Osteoblast (primary cell): ENCODE measurements at regions not wholly inside any gene's neighbourhood (a gene's known extent, or its start where the extent isn't known, plus 50 kb on each side); places are given as distances from the start of the nearest gene placed in this dataset.

Source experiments
- DNase-seq: peaks from one replicate; pipeline ENCODE4 v3.0.0; 2011; ENCODE audit warnings: low spot score, mixed read lengths; ENCODE audit not compliant: insufficient read length; ENCODE audit errors: missing footprints
- H2AFZ ChIP-seq: 2 replicates; pipeline ENCODE4 v1.6.0; 2011; ENCODE audit warnings: mild to moderate bottlenecking, low read length
- H3K27ac ChIP-seq: 2 replicates; pipeline ENCODE4 v1.5.1; 2011; ENCODE audit warnings: mild to moderate bottlenecking, low read depth, low read length, moderate library complexity
- H3K27me3 ChIP-seq: 2 replicates; pipeline ENCODE4 v1.6.0; 2012; ENCODE audit warnings: mild to moderate bottlenecking, control low read depth, inconsistent platforms, low read length, moderate library complexity; ENCODE audit not compliant: insufficient read depth
- H3K36me3 ChIP-seq: 2 replicates; pipeline ENCODE4 v1.5.1; 2011; ENCODE audit warnings: mild to moderate bottlenecking, low read length, control low read depth, moderate library complexity; ENCODE audit not compliant: insufficient read depth
- H3K4me1 ChIP-seq: 2 replicates; pipeline ENCODE4 v1.5.1; 2011; ENCODE audit warnings: mild to moderate bottlenecking, low read length, control low read depth, moderate library complexity; ENCODE audit not compliant: insufficient read depth
- H3K4me2 ChIP-seq: 2 replicates; pipeline ENCODE4 v1.6.0; 2011; ENCODE audit warnings: mild to moderate bottlenecking, low read length; ENCODE audit not compliant: insufficient read depth
- H3K4me3 ChIP-seq: fragments of 200-600 bp; sonication (generic); 3 replicates; pipeline ENCODE4 v1.5.1; 2012; ENCODE audit warnings: mild to moderate bottlenecking, low read length, inconsistent platforms; ENCODE audit not compliant: insufficient read depth
- H3K79me2 ChIP-seq: 2 replicates; pipeline ENCODE4 v1.6.0; 2012; ENCODE audit warnings: mild to moderate bottlenecking, low read length, control low read depth, inconsistent platforms; ENCODE audit not compliant: insufficient read depth
- H3K9me3 ChIP-seq: 2 replicates; pipeline ENCODE4 v1.5.1; 2011; ENCODE audit warnings: low read depth, low read length, control low read depth
- H4K20me1 ChIP-seq: 2 replicates; pipeline ENCODE4 v1.6.0; 2012; ENCODE audit warnings: mild to moderate bottlenecking, low read length, control low read depth; ENCODE audit not compliant: insufficient read depth
- TF ChIP-seq, protein P1 (sequence below): IDR thresholded peaks from 2 replicates; pipeline ENCODE4 v1.5.1; 2011; ENCODE audit warnings: mild to moderate bottlenecking, low read depth, low read length, moderate library complexity; ENCODE audit errors: extremely low read depth

DNA sequence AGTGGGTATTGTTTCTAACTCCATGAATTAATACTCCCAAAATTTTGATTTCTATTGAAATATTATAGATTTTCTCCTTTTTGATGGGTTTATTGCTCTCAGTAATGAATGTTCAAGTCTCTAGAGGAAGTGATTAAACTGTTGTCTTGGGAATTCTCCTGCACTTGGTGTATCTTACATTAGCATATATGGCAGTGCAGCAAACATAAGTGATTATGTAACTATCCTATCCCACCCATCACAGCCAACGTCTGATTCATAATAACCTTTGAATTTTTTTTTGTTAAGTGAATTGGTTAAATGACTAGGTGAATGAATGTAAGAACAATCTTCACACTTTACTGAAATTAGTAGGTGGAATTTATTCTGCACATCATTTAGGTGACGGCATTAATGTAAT, 483.7 kb downstream of the TAF11L14 start:
- Histone ChIP-seq H3K4me3 (no peak overlapping the region), H3K9me3 (no peaks in the 10 kb centered on the region), H2AFZ (no peak overlapping the region), H3K27me3 (no peaks in the 10 kb centered on the region), H3K36me3 (no peaks in the 10 kb centered on the region), H3K79me2 (no peaks in the 10 kb centered on the region), H3K27ac (no peak overlapping the region), H3K4me1 (no peaks in the 10 kb centered on the region), H4K20me1 (no peaks in the 10 kb centered on the region), H3K4me2 (no peak overlapping the region)
- TF ChIP-seq, protein P1, sequence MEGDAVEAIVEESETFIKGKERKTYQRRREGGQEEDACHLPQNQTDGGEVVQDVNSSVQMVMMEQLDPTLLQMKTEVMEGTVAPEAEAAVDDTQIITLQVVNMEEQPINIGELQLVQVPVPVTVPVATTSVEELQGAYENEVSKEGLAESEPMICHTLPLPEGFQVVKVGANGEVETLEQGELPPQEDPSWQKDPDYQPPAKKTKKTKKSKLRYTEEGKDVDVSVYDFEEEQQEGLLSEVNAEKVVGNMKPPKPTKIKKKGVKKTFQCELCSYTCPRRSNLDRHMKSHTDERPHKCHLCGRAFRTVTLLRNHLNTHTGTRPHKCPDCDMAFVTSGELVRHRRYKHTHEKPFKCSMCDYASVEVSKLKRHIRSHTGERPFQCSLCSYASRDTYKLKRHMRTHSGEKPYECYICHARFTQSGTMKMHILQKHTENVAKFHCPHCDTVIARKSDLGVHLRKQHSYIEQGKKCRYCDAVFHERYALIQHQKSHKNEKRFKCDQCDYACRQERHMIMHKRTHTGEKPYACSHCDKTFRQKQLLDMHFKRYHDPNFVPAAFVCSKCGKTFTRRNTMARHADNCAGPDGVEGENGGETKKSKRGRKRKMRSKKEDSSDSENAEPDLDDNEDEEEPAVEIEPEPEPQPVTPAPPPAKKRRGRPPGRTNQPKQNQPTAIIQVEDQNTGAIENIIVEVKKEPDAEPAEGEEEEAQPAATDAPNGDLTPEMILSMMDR = no peak
- DNase-seq = no peak

DNA sequence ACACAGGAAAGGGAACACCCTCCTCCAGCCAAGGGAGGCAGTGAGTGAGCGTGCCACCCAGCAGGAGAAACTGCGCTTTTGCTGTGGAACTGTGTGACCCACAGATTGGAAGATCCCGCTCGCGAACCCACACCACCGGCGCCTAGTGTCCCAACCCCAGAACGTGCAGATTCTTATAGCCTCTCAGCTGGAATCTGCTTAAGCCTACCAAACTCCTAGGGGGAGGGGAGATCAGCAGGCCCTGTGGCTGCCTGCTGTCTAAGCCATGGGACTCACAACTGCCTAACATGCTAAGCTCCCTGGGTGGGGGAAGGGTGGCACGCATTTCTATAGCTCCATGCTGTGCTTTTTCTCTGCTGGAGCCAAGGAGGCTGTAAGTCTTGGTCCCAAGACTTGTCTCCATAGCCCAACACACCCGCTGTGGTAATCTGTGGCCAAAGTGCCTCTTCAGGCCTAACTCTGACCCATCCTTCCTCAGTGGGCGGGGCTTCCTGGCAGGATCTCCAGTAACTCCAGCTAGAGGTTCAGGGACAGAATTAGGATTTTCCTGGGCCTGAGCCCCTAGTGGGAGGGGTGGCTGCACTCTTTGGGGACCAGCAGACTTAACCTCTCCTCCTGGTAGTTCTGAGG, 485.0 kb downstream of the TAF11L14 start:
- Histone ChIP-seq H3K4me2 (no peak overlapping the region), H3K9me3 (no peaks in the 10 kb centered on the region), H3K4me3 (no peak overlapping the region), H3K27ac (no peak overlapping the region), H3K4me1 (no peaks in the 10 kb centered on the region), H3K27me3 (no peaks in the 10 kb centered on the region), H4K20me1 (no peaks in the 10 kb centered on the region), H2AFZ (no peak overlapping the region), H3K79me2 (no peaks in the 10 kb centered on the region), H3K36me3 (no peaks in the 10 kb centered on the region)
- TF ChIP-seq, protein P1 = no peak
- DNase-seq = no peak

DNA sequence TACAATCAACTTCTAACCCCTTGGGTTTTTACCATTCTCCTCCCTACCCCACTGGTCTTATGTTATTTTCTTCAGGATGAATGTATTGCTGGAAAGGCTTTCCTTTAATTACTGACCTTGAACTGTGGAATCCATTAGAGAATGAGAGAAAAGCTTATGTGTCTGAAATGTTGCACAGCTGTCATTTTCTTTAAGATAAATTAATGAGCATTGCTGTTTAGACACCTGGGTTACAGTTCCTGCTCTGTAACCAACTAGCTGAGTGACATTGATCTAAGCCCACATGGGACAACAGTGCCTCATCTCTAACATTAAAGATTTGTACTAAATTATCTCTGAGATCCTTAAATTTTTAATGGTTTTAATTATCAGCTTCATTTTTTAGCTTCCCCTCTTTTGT, 507.0 kb downstream of the TAF11L14 start:
- Histone ChIP-seq H3K79me2 (no peaks in the 10 kb centered on the region), H3K4me3 (no peak overlapping the region), H4K20me1 (no peaks in the 10 kb centered on the region), H3K9me3 (no peaks in the 10 kb centered on the region), H3K4me1 (no peaks in the 10 kb centered on the region), H2AFZ (no peak overlapping the region), H3K4me2 (no peak overlapping the region), H3K27me3 (no peaks in the 10 kb centered on the region), H3K27ac (no peak overlapping the region), H3K36me3 (no peaks in the 10 kb centered on the region)
- TF ChIP-seq, protein P1 = no peak
- no peak for DNase-seq

DNA sequence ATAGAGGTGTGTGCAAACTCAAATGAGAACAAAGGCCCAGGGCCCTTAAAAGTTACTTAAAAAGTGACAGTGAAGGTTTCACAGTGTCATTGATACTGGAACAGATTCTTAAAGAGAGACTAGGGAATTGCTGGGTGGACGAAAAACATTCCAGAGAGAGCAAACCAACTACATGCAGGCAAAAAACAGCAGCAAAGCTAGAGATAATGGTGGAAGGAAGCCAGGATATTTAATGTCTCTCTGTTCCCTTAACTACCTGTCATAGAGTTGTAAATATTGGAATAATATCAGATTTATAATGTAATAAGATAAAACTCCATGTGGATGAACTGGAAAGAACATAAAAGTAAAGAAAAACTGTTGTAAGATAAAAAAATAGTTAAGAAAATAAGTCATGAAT, 508.6 kb downstream of the TAF11L14 start:
- Histone ChIP-seq H3K9me3 (no peaks in the 10 kb centered on the region), H3K27me3 (no peaks in the 10 kb centered on the region), H3K27ac (no peak overlapping the region), H3K4me3 (no peak overlapping the region), H2AFZ (no peak overlapping the region), H3K36me3 (no peaks in the 10 kb centered on the region), H3K4me1 (no peaks in the 10 kb centered on the region), H4K20me1 (no peaks in the 10 kb centered on the region), H3K4me2 (no peak overlapping the region), H3K79me2 (no peaks in the 10 kb centered on the region)
- no peak for DNase-seq
- TF ChIP-seq, protein P1 = no peak
